ENCODE measurements at regions not wholly inside any gene's neighbourhood (a gene's known extent, or its start where the extent isn't known, plus 50 kb on each side); places are given as distances from the start of the nearest gene placed in this dataset.
A peak's percentile ranks its signal among the peaks of the same experiment; 100 is the strongest.

DNA sequence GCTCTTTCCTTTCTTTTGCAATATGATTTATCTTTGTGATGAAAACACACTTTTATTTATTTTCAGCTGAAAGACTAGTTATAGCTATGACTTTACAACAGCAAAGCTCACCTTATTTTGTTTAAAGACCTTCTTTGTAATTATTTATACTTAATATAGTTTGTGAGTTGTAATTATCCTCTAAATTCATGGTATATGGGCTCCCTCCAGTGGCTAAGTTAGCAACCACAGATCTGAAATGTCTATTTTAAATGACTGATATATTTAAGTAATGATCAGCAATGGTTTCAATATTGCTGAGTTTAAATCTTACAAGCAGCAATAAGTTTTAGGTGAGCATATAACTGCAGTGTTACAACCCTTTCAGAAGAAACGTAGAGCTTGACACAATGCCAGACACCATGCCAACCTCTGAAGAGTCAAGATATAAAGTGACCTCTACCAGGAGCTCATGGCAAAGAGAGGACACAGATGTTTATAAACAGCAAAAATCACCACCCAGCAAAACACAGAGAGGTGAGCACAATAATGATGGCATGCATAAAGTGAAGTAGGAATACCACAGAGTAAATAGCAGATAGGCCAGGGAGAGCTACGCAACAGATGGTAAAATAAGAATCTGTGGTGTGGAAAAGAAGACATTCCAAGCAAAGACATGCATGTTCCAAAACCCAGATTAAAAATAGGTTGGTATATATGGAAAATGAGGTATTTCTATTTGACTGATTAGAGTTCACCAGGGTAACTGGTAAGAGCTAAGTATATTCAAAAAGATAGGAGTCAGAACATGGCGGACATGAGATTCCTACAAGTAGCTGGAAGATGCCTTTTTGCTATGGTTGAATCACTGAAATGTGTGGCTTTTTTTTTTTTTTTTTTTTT is 143.7 kb upstream of the ZNF385D start:
- TF ChIP-seq RFX5 (IDR thresholded peaks at IDR 0.05; ENCODE audit: low read length): no peak
- TF ChIP-seq, protein P1, sequence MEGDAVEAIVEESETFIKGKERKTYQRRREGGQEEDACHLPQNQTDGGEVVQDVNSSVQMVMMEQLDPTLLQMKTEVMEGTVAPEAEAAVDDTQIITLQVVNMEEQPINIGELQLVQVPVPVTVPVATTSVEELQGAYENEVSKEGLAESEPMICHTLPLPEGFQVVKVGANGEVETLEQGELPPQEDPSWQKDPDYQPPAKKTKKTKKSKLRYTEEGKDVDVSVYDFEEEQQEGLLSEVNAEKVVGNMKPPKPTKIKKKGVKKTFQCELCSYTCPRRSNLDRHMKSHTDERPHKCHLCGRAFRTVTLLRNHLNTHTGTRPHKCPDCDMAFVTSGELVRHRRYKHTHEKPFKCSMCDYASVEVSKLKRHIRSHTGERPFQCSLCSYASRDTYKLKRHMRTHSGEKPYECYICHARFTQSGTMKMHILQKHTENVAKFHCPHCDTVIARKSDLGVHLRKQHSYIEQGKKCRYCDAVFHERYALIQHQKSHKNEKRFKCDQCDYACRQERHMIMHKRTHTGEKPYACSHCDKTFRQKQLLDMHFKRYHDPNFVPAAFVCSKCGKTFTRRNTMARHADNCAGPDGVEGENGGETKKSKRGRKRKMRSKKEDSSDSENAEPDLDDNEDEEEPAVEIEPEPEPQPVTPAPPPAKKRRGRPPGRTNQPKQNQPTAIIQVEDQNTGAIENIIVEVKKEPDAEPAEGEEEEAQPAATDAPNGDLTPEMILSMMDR (IDR thresholded peaks at IDR 0.05): peak; percentile 89
- TF ChIP-seq, protein P2, sequence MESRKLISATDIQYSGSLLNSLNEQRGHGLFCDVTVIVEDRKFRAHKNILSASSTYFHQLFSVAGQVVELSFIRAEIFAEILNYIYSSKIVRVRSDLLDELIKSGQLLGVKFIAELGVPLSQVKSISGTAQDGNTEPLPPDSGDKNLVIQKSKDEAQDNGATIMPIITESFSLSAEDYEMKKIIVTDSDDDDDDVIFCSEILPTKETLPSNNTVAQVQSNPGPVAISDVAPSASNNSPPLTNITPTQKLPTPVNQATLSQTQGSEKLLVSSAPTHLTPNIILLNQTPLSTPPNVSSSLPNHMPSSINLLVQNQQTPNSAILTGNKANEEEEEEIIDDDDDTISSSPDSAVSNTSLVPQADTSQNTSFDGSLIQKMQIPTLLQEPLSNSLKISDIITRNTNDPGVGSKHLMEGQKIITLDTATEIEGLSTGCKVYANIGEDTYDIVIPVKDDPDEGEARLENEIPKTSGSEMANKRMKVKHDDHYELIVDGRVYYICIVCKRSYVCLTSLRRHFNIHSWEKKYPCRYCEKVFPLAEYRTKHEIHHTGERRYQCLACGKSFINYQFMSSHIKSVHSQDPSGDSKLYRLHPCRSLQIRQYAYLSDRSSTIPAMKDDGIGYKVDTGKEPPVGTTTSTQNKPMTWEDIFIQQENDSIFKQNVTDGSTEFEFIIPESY (IDR thresholded peaks at IDR 0.05; ENCODE audit: borderline replicate concordance, low read depth): no peak
- TF ChIP-seq, protein P3, sequence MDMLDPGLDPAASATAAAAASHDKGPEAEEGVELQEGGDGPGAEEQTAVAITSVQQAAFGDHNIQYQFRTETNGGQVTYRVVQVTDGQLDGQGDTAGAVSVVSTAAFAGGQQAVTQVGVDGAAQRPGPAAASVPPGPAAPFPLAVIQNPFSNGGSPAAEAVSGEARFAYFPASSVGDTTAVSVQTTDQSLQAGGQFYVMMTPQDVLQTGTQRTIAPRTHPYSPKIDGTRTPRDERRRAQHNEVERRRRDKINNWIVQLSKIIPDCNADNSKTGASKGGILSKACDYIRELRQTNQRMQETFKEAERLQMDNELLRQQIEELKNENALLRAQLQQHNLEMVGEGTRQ (IDR thresholded peaks at IDR 0.05; ENCODE audit: borderline replicate concordance, low read depth, low read length): no peak
- TF ChIP-seq RCOR1 (IDR thresholded peaks at IDR 0.05; ENCODE audit: low read length): no peak
- TF ChIP-seq POLR2AphosphoS5 (IDR thresholded peaks at IDR 0.05; ENCODE audit: low read depth, low read length): no peak
- TF ChIP-seq FOSL2 (IDR thresholded peaks at IDR 0.05; ENCODE audit: borderline replicate concordance, low read depth): no peak
- TF ChIP-seq MEF2A (IDR thresholded peaks at IDR 0.05; ENCODE audit: borderline replicate concordance, low read depth): no peak
- TF ChIP-seq, protein P4, sequence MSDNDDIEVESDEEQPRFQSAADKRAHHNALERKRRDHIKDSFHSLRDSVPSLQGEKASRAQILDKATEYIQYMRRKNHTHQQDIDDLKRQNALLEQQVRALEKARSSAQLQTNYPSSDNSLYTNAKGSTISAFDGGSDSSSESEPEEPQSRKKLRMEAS (IDR thresholded peaks at IDR 0.05; ENCODE audit: low read depth): no peak
- TF ChIP-seq CHD2 (IDR thresholded peaks at IDR 0.05; ENCODE audit: low read length, partially characterized antibody): no peak
- TF ChIP-seq MXI1 (IDR thresholded peaks at IDR 0.05; ENCODE audit: low read depth, low read length): no peak
- no peak for TF ChIP-seq EZH2phosphoT487 (IDR thresholded peaks at IDR 0.05; ENCODE audit: borderline replicate concordance, low read depth)
- TF ChIP-seq, protein P5, sequence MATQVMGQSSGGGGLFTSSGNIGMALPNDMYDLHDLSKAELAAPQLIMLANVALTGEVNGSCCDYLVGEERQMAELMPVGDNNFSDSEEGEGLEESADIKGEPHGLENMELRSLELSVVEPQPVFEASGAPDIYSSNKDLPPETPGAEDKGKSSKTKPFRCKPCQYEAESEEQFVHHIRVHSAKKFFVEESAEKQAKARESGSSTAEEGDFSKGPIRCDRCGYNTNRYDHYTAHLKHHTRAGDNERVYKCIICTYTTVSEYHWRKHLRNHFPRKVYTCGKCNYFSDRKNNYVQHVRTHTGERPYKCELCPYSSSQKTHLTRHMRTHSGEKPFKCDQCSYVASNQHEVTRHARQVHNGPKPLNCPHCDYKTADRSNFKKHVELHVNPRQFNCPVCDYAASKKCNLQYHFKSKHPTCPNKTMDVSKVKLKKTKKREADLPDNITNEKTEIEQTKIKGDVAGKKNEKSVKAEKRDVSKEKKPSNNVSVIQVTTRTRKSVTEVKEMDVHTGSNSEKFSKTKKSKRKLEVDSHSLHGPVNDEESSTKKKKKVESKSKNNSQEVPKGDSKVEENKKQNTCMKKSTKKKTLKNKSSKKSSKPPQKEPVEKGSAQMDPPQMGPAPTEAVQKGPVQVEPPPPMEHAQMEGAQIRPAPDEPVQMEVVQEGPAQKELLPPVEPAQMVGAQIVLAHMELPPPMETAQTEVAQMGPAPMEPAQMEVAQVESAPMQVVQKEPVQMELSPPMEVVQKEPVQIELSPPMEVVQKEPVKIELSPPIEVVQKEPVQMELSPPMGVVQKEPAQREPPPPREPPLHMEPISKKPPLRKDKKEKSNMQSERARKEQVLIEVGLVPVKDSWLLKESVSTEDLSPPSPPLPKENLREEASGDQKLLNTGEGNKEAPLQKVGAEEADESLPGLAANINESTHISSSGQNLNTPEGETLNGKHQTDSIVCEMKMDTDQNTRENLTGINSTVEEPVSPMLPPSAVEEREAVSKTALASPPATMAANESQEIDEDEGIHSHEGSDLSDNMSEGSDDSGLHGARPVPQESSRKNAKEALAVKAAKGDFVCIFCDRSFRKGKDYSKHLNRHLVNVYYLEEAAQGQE (IDR thresholded peaks at IDR 0.05; ENCODE audit: low read depth, low read length): no peak
- TF ChIP-seq, protein P6, sequence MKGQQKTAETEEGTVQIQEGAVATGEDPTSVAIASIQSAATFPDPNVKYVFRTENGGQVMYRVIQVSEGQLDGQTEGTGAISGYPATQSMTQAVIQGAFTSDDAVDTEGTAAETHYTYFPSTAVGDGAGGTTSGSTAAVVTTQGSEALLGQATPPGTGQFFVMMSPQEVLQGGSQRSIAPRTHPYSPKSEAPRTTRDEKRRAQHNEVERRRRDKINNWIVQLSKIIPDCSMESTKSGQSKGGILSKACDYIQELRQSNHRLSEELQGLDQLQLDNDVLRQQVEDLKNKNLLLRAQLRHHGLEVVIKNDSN (IDR thresholded peaks at IDR 0.05; ENCODE audit: borderline replicate concordance, low read depth): no peak

Data from SK-N-SH (cell line).